Ovary (tissue), 3 donors: ENCODE measurements at regions not wholly inside any gene's neighbourhood (a gene's known extent, or its start where the extent isn't known, plus 50 kb on each side); places are given as distances from the start of the nearest gene placed in this dataset.

Source experiments
- CTCF ChIP-seq, 3 donors: fragments of 450-650 bp in 2 of 3; fragments of 200-600 bp in 1 of 3; IDR thresholded peaks; one replicate each; pipeline versions ENCODE4 v1.5.1 to v1.8.0; 2016 to 2022; ENCODE audit warnings: antibody characterized with exemption in 3 of 3, mild to moderate bottlenecking in 1 of 3
- EP300 ChIP-seq: sonication (generic); formaldehyde crosslinking; IDR thresholded peaks from one replicate; pipeline ENCODE4 v1.6.1; 2017; ENCODE audit warnings: antibody characterized with exemption
- POLR2A ChIP-seq: fragments of 450-650 bp; IDR thresholded peaks from one replicate; pipeline ENCODE4 v1.6.1; 2017; ENCODE audit warnings: antibody characterized with exemption, mild to moderate bottlenecking, moderate library complexity
- donor health status: DM: no; HTN: no; CAD: no.

- TF ChIP-seq CTCF (IDR thresholded peaks at IDR 0.05), result no peak
- no peak for TF ChIP-seq EP300
- TF ChIP-seq POLR2A, result no peak
Observed at GRCh38 chr18:46290440-46291020, 186.3 kb downstream of the HAUS1 start.
